Prostate gland (tissue), 2 donors: ENCODE measurements at regions not wholly inside any gene's neighbourhood (a gene's known extent, or its start where the extent isn't known, plus 50 kb on each side); places are given as distances from the start of the nearest gene placed in this dataset.

Experiments used
- DNase-seq: peaks from one replicate; pipeline ENCODE4 v3.0.0-alpha.2; 2019; ENCODE audit warnings: low spot score
- H3K27ac ChIP-seq, 2 donors: fragments of 200-600 bp; sonication (generic); 2 replicates each; pipeline ENCODE4 v1.5.1; 2017 to 2019
- H3K27me3 ChIP-seq: fragments of 200-600 bp; sonication (generic); replicated peaks from 2 replicates; pipeline ENCODE4 v1.5.1; 2019; ENCODE audit not compliant: insufficient read depth
- H3K36me3 ChIP-seq, 2 donors: fragments of 200-600 bp; sonication (generic); 1 replicate in 1 of 2; 2 replicates in 1 of 2; pipeline versions ENCODE4 v1.5.1 to v1.8.1; 2017 to 2019
- H3K4me1 ChIP-seq: fragments of 200-600 bp; sonication (generic); replicated peaks from 2 replicates; pipeline ENCODE4 v1.5.1; 2019
- H3K4me3 ChIP-seq, 2 donors: fragments of 200-600 bp; sonication (generic); 2 replicates each; pipeline ENCODE4 v1.5.1; 2017 to 2019
- H3K9me3 ChIP-seq: fragments of 200-600 bp; sonication (generic); 2 replicates; pipeline ENCODE4 v1.5.1; 2017
- POLR2A ChIP-seq: fragments of 450-650 bp; IDR thresholded peaks from one replicate; pipeline ENCODE4 v1.6.1; 2016; ENCODE audit warnings: antibody characterized with exemption, mild to moderate bottlenecking
- POLR2AphosphoS5 ChIP-seq: sonication (generic); formaldehyde crosslinking; IDR thresholded peaks from one replicate; pipeline ENCODE4 v1.6.1; 2017; ENCODE audit warnings: antibody characterized with exemption
- WGBS: methylation state at CpG from one replicate; pipeline ENCODE4 v1.1.5; 2018; 5-methylcytosine and 5-hydroxymethylcytosine counted together
- intact Hi-C: fragments of 100-400 bp; cut with DNase I; formaldehyde crosslinking; loops from one replicate; pipeline ENCODE4 v1.14.2; 2022
- TF ChIP-seq, protein P1 (sequence below), 4 experiments: fragments of 200-600 bp in 2 of 4; fragments of 450-650 bp in 2 of 4; sonication (generic) in 2 of 4; IDR thresholded peaks; 1 replicate in 3 of 4; 2 replicates in 1 of 4; pipeline ENCODE4 v1.5.1; 2016 to 2019; ENCODE audit warnings: antibody characterized with exemption in 4 of 4, mild to moderate bottlenecking in 2 of 4, moderate library complexity in 2 of 4

DNA sequence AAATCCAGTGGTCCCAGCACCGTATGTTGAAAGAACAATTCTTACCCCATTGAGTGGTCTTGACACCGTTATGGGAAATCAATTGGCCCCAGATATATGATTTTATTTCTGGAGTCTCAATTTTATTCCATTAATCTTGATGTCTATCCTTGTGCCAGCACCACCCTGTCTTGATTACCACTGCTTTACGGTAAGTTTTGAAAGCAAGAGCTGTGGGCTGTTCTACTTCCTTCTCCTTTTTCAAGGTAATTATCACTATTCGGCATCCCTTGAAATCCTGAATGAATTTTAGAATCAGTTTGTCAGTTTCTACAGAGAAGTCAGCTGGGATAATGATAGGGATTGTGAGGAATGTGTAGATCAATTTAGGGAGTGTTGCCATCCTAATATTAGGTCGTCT lies 160.8 kb upstream of the SFSWAP start:
- TF ChIP-seq POLR2A: no peak
- TF ChIP-seq POLR2AphosphoS5: no peak
- TF ChIP-seq, protein P1, sequence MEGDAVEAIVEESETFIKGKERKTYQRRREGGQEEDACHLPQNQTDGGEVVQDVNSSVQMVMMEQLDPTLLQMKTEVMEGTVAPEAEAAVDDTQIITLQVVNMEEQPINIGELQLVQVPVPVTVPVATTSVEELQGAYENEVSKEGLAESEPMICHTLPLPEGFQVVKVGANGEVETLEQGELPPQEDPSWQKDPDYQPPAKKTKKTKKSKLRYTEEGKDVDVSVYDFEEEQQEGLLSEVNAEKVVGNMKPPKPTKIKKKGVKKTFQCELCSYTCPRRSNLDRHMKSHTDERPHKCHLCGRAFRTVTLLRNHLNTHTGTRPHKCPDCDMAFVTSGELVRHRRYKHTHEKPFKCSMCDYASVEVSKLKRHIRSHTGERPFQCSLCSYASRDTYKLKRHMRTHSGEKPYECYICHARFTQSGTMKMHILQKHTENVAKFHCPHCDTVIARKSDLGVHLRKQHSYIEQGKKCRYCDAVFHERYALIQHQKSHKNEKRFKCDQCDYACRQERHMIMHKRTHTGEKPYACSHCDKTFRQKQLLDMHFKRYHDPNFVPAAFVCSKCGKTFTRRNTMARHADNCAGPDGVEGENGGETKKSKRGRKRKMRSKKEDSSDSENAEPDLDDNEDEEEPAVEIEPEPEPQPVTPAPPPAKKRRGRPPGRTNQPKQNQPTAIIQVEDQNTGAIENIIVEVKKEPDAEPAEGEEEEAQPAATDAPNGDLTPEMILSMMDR (IDR thresholded peaks at IDR 0.05): no peak
- 81% methylated on average over 5 of the region's 5 CpGs for WGBS
- intact Hi-C loops: no loop called here

DNA sequence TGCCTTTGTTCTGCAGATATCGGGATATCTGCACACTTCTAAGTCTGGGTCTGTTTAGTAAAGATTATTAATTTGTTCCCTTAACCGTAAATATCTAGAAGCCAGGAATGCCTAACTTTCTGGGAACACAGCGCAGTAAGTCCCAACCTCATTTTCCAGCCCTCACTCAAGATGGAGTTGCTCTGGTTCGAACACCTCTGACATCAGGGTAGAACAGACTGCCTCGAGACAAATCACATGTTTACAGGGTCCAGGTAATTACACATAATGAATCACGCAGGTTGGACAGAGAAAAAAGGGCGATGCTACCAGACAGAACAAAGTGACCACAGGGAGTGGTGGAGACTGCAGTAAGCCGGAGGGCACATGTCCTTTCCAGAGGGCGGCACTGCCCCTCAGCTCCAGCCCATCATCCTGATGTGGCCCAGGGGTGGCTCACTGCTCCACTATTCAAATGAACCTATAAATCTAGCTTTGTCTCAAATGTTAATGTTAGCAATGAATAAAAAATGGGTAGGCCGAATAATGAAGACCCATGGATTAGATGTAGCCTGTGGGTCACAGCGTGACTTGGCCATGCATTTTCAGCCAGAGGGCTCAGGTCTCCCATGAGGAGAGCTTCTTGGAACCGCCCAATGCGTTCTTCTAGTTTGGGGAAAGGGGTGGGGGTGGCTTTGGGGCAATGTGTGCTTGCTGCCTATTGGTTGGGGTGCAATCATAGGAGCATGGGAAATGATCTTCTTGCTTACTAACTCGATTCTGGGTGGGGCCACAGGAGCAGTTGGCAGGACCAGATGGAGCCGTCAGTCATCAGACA lies 159.0 kb upstream of the SFSWAP start:
- 81% methylated on average over 15 of the region's 15 CpGs for WGBS
- Histone ChIP-seq H3K4me3 (no peak overlapping the region), H3K27ac (no peak overlapping the region), H3K4me1 (no peaks in the 10 kb centered on the region), H3K36me3 (no peaks in the 10 kb centered on the region), H3K9me3 (no peaks in the 10 kb centered on the region), H3K27me3 (peaks cover 3% of the 10 kb centered on the region)
- intact Hi-C loops: no loop called here
- TF ChIP-seq POLR2AphosphoS5 (no peak), POLR2A (no peak)
- TF ChIP-seq, protein P1 (IDR thresholded peaks at IDR 0.05): no peak
- DNase-seq: no peak

More for the DNA sequence above, 160.8 kb upstream of the SFSWAP start:
- DNase-seq: no peak
- Histone ChIP-seq H3K36me3 (no peaks in the 10 kb centered on the region), H3K27ac (no peak overlapping the region), H3K9me3 (no peaks in the 10 kb centered on the region), H3K27me3 (no peaks in the 10 kb centered on the region), H3K4me1 (no peaks in the 10 kb centered on the region), H3K4me3 (no peak overlapping the region)

DNA sequence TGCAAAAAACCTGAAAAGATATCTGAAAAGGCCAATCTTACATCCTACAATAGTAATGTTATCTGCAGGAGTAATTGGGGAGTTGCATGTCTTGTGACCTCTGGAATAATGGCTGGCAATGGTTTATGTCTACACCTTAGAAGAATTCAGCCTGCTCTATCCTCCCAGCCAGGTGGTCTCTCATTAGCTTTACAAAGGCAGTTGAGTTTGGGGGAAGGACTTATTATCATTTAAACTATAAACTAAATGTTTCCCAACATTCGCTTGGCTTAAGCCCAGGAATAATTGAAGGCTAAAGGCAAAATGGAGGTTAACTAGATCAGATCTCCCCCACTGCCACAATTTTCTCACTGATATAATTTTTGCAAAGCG lies 158.4 kb upstream of the SFSWAP start:
- H3K27me3 ChIP-seq: peaks cover 3% of the 10 kb centered on the region
- TF ChIP-seq, protein P1 (IDR thresholded peaks at IDR 0.05): no peak
- no peak for TF ChIP-seq POLR2AphosphoS5
- no peak for TF ChIP-seq POLR2A
- H3K36me3 ChIP-seq: no peaks in the 10 kb centered on the region
- H3K27ac ChIP-seq: no peak overlapping the region
- H3K9me3 ChIP-seq: no peaks in the 10 kb centered on the region
- DNase-seq: no peak
- no peaks in the 10 kb centered on the region for H3K4me1 ChIP-seq
- H3K4me3 ChIP-seq: no peak overlapping the region
- intact Hi-C loops: no loop called here
- 60% methylated on average over 2 of the region's 2 CpGs for WGBS

DNA sequence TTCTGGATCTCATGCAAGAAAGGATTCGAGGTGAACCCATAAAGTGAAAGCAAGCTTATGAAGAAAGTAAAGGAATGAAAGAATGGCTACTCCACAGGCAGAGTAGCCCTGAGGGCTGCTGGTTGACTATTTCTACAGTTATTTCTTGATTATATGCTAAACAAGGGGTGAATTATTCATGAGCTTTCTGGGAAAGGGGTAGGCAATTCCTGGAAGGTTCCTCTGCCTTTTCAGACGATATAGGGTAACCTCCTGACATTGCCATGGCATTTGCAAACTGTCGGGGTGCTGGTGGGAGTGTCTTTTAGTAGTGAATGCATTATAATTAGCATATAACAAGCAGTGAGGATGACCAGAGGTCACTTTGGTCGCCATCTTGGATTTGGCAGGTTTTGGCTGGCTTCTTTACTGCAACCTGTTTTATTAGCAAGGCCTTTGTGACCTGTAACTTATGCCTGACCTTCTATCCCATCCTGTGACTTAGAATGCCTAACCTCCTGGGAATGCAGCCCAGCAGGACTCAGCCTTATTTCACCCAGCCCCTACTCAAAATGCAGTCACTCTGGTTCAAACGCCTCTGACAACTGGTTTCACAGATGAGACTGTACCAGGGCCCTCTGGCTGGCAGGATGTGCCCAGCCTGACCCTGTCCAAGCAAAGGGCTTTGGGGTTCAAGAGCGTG lies 157.7 kb upstream of the SFSWAP start:
- Histone ChIP-seq H3K9me3 (no peaks in the 10 kb centered on the region), H3K27ac (no peak overlapping the region), H3K27me3 (peaks cover 3% of the 10 kb centered on the region), H3K36me3 (no peaks in the 10 kb centered on the region), H3K4me3 (no peak overlapping the region), H3K4me1 (no peaks in the 10 kb centered on the region)
- intact Hi-C loops: no loop called here
- TF ChIP-seq POLR2AphosphoS5 (no peak), POLR2A (no peak)
- TF ChIP-seq, protein P1 (IDR thresholded peaks at IDR 0.05): no peak
- 84% methylated on average over 6 of the region's 6 CpGs for WGBS
- no peak for DNase-seq
